ENCODE measurements at regions not wholly inside any gene's neighbourhood (a gene's known extent, or its start where the extent isn't known, plus 50 kb on each side); places are given as distances from the start of the nearest gene placed in this dataset.

DNA sequence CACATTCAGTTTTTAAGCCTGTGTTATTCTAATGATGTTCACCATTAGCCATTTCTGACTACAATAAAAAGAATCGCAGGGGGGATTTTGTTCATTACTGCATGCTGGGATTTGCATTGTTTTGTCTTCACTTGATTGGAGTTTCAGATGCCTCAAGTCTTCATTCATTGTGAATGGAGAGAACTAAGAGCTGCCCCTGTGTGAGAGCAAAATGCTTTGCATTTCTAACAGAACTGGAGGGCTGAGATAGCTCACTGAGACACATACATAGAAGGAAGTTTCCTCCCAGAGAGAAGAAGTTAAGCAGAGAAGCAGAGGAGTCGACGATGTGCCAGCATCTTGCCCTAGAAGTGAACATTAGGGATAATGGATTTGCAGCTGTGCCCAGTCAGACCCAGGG lies 113.5 kb upstream of the GATB start:
- TF ChIP-seq, protein P1, sequence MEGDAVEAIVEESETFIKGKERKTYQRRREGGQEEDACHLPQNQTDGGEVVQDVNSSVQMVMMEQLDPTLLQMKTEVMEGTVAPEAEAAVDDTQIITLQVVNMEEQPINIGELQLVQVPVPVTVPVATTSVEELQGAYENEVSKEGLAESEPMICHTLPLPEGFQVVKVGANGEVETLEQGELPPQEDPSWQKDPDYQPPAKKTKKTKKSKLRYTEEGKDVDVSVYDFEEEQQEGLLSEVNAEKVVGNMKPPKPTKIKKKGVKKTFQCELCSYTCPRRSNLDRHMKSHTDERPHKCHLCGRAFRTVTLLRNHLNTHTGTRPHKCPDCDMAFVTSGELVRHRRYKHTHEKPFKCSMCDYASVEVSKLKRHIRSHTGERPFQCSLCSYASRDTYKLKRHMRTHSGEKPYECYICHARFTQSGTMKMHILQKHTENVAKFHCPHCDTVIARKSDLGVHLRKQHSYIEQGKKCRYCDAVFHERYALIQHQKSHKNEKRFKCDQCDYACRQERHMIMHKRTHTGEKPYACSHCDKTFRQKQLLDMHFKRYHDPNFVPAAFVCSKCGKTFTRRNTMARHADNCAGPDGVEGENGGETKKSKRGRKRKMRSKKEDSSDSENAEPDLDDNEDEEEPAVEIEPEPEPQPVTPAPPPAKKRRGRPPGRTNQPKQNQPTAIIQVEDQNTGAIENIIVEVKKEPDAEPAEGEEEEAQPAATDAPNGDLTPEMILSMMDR (tag by site-specific recombination; IDR thresholded peaks at IDR 0.05), result no peak
- no peak for TF ChIP-seq TRIM28 (IDR thresholded peaks at IDR 0.05; ENCODE audit: borderline replicate concordance, low read length)
- TF ChIP-seq, protein P2, sequence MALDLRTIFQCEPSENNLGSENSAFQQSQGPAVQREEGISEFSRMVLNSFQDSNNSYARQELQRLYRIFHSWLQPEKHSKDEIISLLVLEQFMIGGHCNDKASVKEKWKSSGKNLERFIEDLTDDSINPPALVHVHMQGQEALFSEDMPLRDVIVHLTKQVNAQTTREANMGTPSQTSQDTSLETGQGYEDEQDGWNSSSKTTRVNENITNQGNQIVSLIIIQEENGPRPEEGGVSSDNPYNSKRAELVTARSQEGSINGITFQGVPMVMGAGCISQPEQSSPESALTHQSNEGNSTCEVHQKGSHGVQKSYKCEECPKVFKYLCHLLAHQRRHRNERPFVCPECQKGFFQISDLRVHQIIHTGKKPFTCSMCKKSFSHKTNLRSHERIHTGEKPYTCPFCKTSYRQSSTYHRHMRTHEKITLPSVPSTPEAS (tag by site-specific recombination; IDR thresholded peaks at IDR 0.05), result no peak
- TF ChIP-seq REST (tag by site-specific recombination; IDR thresholded peaks at IDR 0.05), result no peak
- TF ChIP-seq, protein P3, sequence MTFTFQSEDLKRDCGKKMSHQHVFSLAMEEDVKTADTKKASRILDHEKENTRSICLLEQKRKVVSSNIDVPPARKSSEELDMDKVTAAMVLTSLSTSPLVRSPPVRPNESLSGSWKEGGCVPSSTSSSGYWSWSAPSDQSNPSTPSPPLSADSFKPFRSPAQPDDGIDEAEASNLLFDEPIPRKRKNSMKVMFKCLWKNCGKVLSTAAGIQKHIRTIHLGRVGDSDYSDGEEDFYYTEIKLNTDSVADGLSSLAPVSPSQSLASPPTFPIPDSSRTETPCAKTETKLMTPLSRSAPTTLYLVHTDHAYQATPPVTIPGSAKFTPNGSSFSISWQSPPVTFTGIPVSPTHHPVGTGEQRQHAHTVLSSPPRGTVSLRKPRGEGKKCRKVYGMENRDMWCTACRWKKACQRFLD (tag by site-specific recombination; IDR thresholded peaks at IDR 0.05), result no peak
- no peak for TF ChIP-seq ZNF280C (tag by site-specific recombination; IDR thresholded peaks at IDR 0.05)
- TF ChIP-seq ZSCAN30 (tag by site-specific recombination; IDR thresholded peaks at IDR 0.05), result no peak
- TF ChIP-seq IKZF3 (tag by site-specific recombination; IDR thresholded peaks at IDR 0.05), result no peak
- no peak for TF ChIP-seq ZNF830 (tag by site-specific recombination; IDR thresholded peaks at IDR 0.05; ENCODE audit: low read depth)
- TF ChIP-seq ZBTB49 (tag by site-specific recombination; IDR thresholded peaks at IDR 0.05; ENCODE audit: low read depth), result no peak
- no peak for TF ChIP-seq ZNF157 (tag by site-specific recombination; IDR thresholded peaks at IDR 0.05)
